ENCODE measurements at regions not wholly inside any gene's neighbourhood (a gene's known extent, or its start where the extent isn't known, plus 50 kb on each side); places are given as distances from the start of the nearest gene placed in this dataset.

DNA sequence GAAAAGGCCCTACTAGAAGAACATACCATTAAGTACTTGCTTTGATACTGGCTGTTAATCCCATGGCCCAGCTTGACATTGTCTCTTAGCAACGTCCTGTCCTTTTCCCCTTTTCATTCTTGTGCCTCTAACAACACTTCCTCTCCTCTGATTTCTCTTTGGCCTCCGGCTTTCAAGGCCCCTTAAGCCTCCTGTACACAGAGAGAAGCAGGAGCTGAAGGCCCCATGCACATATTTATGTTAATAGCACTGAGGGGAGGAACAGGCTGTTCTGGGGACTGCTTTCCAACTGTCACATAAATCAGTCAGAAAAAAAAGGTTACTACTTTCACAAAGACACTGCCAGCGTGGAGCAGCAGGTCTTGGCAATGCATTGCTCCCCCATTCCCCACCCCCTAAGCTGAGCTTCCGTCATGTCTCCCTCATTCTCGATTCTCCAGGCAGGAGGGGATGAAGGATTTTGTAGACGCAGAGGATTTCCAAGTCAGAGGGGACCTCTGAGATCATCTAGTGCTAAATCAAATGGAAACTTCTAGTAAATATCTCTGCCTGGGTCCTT, 257.4 kb upstream of the ADAMTS9 start:
- no peak for DNase-seq (ENCODE audit: low read depth)

DNA sequence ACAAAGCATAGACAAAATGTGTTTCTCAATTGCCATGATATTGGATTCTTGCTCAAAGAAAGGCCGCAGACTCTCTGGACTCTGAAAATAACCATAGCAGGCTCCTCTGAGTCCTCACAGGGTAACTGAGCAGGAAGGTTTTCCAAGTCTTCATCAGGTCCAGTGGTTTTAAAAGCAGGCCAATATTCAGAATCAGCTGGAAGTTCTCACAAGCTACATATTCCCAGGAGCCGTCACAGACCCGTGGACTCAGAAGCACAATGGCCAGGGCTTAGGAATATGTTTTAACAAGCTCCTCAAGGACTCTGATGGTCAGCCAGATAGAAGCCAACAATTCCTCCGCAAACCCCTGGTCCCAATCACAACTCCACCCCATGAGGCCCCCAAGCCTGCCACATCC, 256.1 kb upstream of the ADAMTS9 start:
- no peak for DNase-seq (ENCODE audit: low read depth)

DNA sequence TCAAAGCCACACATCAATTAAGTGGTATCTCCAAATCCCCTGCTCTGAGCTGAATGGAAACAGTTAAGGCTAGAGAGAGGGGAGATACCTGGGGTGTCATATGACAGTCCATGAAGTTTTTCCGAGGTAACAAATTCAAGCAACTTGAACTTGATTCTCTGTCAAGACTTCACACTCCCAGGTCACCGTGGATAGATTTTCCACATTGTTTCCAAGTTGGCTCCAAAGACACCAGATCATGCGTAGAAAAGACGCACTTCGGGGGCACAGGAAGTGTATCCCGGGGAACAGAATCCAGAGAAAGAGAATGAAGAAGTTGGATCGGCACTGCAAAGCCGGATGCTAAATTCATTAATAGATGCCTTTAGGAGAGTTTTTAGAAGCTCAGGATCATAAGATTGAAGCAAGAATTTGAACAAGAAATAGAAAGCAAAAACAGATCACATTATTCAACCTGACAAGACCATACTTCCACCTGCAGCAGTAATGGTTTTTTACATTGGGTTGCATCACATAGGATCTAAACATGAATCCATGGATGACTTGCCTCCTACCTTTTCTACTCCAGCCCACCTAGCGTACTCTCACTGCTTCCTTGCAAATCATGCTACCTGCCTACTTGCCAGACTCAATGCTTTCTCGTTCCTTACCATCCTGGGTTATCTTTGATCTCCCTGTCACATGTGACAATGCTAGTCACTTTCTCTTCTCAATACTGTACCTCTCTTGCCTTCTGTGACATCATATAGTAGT, 253.0 kb upstream of the ADAMTS9 start:
- no peak for DNase-seq (ENCODE audit: low read depth)

DNA sequence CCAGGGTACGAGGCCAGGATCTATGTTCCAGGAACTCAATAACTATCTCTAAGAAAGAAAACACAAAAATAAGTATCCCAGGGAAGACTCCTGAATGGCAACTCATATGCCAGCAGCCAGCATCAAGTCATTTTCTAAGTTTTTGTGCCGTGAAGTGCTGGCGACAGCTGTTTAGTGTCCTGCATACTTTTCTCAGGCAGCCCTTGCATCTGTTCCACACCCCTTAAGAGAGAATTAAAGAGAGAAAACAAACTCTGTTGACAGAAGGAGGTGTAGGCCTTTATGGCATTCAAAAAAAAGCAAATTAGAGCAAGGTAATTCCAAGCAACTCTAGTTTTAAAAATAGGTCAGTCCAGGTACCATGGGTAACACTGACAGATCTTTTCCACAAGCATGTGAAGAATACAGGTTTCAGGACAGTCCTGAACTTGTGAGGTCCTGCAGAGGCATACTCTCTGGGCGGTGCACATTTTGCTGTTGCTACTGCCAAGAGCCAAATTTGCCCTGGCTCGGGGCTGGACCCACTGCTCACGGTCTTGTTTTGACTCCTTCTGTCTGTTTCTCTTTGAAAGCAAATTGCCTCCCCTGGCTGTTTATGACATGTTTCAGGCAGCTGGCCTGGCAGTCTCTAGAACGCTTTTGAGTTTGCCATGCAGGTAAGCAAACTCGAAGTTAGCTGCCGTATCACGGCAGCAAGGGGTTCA, 252.1 kb upstream of the ADAMTS9 start:
- DNase-seq (ENCODE audit: low read depth), result no peak

DNA sequence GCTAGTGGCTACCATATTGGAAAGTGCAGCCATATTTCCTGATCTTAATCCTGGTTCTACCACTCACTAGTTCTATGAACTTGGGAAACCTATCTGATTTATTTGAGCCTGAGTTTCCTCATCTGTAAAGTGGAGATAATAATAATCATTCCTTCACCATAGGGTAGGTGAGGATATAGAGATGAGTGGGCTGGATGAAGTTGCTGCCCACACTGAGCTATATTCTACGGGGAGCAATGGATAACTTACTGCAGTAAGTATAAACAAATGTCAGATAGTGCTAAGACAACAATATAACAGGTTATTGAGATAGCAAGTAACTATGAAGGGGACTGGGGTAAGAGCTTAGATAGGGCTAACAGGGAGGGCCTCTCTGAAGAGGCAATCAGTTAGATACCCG, 251.5 kb upstream of the ADAMTS9 start:
- no peak for DNase-seq (ENCODE audit: low read depth)

DNA sequence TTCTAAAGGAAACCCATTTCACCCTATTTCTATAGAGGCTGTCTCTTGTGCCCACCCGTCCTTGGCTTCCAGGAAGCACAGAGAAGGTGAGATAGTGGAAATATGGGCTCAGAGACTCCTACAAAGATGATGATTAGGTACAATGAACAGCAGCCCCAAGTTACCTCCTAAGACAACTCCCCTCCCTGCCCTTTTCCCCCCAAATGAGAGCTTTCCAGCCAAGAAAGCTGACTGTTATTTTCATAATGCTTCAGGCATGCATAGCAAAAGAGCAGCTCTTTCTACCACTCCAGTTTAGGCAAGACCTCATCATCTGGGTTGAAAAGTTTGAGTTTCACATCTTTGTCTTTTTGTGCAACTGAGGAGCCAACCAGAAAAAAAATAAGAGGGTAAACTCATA, 248.8 kb upstream of the ADAMTS9 start:
- no peak for DNase-seq (ENCODE audit: low read depth)

DNA sequence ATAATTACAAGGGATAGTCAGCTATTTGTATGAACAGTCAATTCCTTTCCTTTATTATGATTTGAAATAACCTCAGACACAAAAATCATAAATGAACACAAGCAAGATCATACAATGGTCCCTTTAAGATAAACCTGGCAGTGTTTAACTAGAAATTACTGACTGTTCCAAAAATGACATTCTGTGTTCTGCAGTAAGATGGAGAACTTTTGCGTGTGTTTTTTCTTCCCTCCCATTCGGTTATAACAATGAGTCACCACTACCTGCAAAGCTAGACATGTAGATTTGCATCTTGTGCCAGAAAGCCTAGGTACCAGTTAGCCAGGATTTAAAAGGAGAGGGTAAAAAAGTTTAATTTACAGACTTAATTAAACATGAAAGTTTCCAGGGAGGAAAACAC, 248.2 kb upstream of the ADAMTS9 start:
- DNase-seq (ENCODE audit: low read depth), result no peak

DNA sequence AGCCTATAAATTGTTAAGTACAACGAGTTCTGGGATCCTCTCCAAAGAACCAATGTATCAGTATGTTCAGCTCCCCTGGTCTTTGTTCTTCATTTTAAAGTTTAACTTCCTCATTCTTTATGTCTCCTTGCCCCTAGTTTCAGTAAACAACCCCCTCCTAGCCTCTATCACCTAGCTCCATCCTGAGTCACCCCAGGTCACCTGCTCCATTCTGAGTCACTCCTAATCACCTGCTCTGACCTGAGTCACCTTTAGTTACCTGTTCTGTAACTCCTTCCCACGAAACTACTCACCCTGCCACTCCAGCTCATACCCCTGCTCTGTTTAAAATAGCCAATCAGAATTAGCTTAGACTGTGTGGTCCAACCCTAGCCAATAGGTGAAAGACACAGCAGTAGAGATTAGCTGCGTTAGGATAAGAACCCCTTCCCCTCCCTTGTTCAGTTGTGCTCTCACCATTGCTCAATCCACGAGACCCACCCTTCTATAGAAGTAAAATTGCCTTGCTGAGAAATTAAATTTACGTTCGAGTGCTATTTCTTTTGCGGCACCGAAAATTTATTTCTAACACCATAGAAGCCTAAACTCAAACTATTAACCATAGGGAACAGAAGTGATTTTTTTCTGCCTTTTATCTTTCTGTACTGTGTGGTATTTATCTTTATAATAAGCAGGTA, 245.0 kb upstream of the ADAMTS9 start:
- no peak for DNase-seq (ENCODE audit: low read depth)

DNA sequence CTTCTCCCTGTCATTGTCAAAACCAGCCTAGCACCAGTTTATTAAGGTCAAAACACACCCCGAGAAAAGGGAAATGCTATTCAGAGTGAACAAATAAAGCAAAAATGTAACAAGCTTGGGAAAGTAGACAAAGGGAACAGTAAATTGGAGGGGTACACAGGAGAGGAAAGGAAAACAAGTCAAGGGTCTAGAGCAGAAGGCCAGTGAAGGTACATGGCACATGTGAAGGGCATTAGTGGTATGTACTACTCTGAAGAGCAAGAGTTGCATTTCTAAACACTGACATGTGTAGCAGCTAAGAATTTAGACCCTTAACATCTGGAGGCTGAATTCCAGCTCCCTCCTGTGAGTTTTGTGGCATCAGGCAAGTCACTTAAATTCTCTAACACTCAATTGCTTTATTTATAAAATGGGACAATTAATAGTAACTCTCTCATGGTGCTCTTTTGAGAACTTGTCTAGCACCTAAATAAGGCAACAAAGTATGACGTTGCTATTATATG, 244.3 kb upstream of the ADAMTS9 start:
- no peak for DNase-seq (ENCODE audit: low read depth)

DNA sequence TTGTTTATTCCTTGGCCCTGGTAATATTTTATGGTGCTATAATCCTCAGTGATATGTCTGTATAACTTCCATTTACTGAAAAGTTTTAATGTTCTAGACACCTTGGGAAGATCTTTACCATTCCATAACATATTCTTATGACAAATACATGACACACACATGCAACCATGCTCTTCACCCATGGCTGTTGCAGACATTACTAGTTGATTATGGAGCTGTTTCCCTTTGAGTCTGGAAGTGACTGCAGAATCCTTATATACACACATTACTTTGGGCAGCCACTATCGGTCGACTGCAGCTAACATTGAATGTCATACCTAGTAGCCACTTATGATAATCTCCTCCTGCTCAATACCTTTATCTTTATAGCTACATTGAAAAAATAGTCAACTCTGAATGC, 243.1 kb upstream of the ADAMTS9 start:
- DNase-seq (ENCODE audit: low read depth), result no peak

DNA sequence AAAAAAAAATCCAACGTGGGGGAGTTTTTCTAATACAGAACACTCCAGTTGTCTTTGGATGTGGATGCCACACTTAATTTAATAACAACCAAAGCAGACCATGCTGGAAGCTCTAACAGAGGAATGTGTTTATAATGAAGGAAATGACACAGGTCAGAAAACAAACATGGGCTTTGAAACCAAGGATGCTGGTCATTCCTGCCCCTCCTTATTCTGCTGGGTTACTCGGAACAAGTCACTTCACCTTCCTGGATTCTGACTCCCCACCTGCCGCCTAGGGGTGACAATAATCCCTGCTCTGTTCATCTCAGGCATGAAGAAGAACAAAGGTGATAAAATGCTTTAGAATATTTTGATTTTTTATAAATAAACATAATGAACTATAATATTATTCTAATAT, 240.9 kb upstream of the ADAMTS9 start:
- DNase-seq (ENCODE audit: low read depth), result no peak

DNA sequence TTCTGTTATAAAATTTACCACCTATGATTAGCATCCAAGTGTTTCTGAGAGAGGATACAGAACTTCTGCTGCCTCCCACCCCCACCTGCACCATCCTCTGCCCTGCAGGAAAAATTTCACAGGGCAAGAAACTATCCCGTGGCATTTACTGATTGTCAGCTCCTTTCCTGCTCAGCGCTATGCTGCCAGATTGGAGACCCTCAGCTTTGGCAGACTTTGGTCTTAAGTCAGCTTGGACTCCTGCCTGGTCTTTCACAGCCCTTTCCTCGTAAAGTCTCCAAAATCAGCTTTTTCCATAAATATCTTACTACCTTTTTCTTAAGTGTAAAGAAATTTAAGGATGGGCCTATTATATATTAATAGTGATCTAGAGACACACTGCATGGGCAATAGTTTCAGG, 239.9 kb upstream of the ADAMTS9 start:
- DNase-seq (ENCODE audit: low read depth), result no peak

DNA sequence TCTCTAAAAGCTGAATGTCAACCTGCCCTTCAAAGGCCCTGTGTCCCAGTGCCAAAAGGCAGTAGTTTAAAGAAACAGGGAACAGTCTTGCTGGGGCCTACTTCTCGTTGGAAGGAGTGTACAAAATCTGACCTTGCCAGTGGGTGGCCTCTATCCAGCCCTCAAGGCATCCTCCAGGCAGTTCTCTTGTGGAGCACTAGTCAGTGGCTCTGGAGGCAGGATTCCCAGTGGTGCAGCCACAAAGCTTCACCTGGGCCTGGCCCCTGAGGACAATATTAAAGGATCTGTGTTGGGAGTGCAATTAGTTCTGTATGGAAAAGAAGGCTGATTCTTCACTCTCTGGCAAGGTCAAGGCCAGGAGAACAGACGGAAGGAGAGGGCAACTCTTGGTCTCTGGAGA, 237.8 kb upstream of the ADAMTS9 start:
- no peak for DNase-seq (ENCODE audit: low read depth)

DNA sequence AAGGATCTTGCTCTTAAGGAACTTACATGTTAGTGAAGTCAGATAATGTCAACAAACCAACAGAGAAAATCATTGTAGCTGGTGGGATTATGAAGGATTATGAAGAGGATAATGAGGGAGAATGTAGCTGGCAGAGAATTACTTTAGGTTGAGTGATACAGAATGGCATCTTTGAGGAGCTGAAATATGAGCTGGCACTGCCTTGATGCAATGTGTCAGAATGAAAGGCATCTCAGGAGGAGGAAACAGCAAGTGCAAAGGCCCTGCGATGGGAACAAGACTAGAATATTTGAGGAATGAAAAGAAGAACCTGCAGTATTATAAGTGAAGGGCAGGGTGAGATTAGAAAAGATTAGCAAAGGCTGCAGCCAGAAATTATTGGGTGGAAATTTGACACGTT, 237.2 kb upstream of the ADAMTS9 start:
- no peak for DNase-seq (ENCODE audit: low read depth)

DNA sequence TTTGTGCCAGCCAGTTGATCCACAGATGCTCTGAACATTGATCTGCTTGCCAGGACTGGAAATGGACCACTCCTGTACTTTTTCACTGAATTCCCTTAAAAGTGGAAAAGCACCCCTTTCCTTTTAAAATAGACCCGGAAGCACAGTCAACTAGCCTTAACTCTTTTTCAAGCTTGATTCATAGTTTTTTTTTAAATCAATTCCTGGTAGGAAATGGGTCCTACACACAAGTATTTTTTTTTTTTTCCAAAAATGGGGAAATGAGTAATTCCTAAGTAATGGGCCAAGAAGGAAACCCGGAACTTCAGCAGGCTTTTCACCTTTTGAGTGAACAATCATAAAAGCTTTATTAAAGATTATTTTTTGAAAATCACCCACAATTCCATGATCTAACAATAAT, 234.4 kb upstream of the ADAMTS9 start:
- DNase-seq (ENCODE audit: low read depth), result no peak

DNA sequence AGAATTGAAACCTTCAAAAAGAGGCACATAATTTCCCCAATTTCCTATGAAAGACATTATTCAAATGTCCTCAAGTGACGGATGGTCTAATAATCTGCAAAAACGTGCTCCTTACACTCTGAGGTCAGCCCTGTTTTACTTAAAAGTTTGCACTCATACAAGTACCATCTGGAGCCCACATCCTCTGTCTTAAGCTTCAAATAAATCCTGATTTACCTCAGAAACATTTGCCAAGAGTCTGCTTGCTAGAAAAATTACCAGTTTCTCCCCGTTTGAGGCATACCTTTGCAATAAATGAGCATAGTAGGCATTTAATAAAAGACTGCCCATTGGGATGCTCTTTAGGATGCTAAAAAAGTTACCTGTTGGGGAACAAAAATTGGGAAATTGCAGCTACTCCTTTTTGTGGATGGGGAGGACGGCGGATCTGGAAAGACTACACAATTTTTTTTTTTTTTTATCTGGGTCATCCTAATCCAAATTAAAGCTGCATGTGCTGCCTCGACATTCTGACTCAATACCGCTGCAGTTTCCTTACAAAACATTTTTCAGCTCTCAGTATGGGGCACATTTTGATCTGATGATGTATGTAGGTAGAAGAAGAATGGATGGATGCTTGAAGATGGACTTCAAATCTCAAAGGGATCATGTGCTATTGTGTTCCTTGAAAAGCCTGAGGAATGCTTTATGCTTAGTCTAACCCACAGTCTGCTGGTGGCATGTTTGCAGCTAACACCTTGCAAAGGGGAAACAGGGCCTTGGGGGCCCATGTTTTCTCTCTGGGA, 233.7 kb upstream of the ADAMTS9 start:
- DNase-seq (ENCODE audit: low read depth), result no peak

DNA sequence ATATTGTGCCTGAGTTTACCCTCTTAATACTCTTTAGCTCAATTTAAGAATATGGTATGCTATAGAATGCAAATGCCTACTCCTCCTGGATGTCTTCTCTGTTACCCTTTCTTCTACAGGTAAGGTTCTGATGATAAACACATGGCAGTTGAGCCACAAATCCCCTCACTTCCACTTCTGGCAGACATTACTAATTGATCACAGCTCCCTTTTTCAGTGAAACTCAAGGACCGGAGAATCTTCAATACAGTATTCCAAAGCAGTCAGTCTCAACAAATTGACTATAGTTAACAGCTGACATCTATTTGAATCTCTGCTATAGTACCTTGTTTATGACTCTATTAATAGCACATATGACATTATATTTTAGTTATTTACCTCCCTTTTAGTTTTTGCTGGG, 232.1 kb upstream of the ADAMTS9 start:
- DNase-seq (ENCODE audit: low read depth), result no peak

DNA sequence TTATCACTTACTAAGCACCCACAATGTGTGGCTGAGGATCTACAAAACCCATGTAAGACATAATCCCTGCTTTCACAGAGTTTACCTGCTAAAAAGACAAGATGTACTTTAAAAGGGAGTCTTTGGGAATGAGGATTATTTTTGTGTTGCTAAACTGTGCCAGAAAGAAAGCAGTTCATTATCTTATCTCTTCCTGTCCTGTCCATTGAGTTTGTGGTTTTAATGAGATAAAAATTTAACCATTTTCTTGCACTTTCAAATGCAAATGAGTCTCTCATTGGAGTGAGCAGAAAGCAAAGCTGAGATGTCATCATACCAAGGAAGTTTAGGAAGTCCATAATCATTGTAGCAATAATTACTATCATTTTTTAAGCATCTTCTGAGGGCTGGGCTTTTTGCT, 231.2 kb upstream of the ADAMTS9 start:
- DNase-seq (ENCODE audit: low read depth), result no peak

DNA sequence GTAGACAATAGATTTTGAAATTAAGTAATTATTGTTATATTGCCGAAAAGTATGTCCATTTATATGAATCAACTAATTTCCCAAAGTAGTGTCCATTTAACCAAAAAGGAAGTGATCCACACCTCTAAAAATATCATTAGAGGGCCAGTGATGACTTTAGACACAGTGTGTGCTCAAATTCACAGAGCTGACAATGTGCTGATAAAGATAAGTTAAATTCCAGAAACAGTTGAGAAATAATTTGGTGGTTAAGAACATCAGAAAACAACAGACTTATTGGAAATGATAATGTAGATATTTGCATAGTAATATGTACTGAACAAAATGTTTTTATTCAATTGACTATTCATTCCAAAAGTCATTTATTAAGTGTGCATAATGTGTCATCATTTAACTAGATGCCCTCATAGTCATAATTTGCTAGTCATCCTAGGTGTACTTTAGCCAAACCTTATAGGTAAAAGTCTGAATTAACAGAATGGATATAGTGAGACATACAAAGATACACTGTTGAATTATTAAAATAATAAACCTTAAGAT, 230.2 kb upstream of the ADAMTS9 start:
- DNase-seq (ENCODE audit: low read depth), result no peak

DNA sequence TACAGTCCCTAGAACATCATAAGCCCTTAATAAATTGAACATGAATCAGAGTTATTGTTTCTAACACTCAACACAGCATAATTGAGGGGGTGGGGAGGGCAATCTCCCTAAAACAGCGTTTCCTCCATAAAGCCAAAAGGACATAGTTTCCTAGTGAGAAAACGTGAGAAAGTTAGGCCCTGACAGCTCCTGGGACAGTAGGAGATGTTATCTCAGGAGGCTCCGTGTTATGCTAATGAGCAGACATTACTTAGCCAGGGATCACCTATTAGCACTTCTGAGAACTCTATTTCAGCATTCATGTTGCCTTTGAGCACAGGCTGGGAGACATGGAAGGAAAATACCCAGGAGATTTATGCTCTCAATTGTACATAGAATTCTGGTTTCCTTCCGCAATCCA, 229.1 kb upstream of the ADAMTS9 start:
- no peak for DNase-seq (ENCODE audit: low read depth)

DNA sequence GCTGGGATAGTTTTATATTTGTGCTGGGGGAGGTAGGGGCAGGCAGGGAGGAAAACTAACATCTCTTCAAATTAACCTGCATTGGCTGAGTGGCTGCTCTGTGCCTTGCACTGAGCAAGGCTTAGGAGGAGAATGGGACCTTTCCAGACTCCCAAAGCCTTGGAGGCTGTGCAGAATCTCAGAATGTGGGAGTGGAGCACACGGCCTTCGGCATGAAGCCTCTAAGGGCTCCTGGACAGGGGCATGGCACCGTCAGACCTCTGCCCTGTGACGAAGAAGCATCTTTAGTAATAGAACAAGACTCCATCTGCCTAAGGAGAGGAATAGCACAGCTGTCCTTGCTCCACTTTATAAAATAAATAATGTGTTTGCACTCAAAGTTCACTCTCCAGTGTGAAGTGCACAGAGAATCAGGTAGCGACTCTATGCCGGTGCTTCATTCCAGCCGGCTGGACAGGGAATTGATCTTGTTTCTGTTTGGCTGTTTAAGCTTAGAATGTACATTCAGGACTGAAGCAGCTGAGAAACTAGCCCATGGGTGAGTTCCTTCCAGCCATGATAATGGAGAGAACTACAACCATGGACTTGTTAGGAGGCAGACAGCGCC, 228.5 kb upstream of the ADAMTS9 start:
- DNase-seq (ENCODE audit: low read depth), result no peak

All from M059J (cell line).